AG04450 (cell line): ENCODE measurements at regions not wholly inside any gene's neighbourhood (a gene's known extent, or its start where the extent isn't known, plus 50 kb on each side); places are given as distances from the start of the nearest gene placed in this dataset. TPM values are rescaled to one million over a fixed set of nuclear protein-coding genes. Genes with fewer than 3 reads are reported as not detected.

Source experiments
- CTCF ChIA-PET: fragments of 300-600, 350-600 bp; formaldehyde crosslinking; extraction: SDS; loops from one replicate; lab custom pipeline; 2022; ENCODE audit warnings: antibody characterized with exemption, inconsistent platforms; lab: Charles Lee
- POLR2A ChIA-PET: fragments of 350-600 bp; formaldehyde crosslinking; extraction: SDS; loops from one replicate; lab custom pipeline; 2021; ENCODE audit warnings: antibody characterized with exemption, inconsistent platforms; lab: Yijun Ruan, JAX
- DNase-seq: peaks from one replicate; pipeline ENCODE4 v3.0.0-alpha.2; 2011; ENCODE audit warnings: low read depth, low spot score
- H3K27ac ChIP-seq: one replicate; pipeline ENCODE4 v1.5.1; 2012; ENCODE audit warnings: low read depth, low read length, control low read depth
- H3K27me3 ChIP-seq: one replicate; pipeline ENCODE4 v1.6.0; 2012; ENCODE audit warnings: low read length; ENCODE audit not compliant: control insufficient read depth, insufficient read depth
- H3K4me3 ChIP-seq: 2 replicates; pipeline ENCODE4 v1.5.1; 2011; ENCODE audit warnings: mild to moderate bottlenecking, low read depth, low read length, control low read depth
- H3K9me3 ChIP-seq: 2 replicates; pipeline ENCODE4 v1.5.1; 2012; ENCODE audit warnings: low read length; ENCODE audit not compliant: control insufficient read depth, insufficient read depth
- small RNA-seq: library from RNA; depleted of rRNA; stranded (forward); fragments of <200 nt; gene quantifications from one replicate; pipeline ENCODE3, GENCODE V24; 2012; ENCODE audit warnings: low read depth; ENCODE audit not compliant: insufficient read length
- TF ChIP-seq, protein P1 (sequence below): IDR thresholded peaks from 2 replicates; pipeline ENCODE4 v1.5.1; 2011; ENCODE audit warnings: low read depth, low read length, control low read depth, inconsistent platforms

DNA sequence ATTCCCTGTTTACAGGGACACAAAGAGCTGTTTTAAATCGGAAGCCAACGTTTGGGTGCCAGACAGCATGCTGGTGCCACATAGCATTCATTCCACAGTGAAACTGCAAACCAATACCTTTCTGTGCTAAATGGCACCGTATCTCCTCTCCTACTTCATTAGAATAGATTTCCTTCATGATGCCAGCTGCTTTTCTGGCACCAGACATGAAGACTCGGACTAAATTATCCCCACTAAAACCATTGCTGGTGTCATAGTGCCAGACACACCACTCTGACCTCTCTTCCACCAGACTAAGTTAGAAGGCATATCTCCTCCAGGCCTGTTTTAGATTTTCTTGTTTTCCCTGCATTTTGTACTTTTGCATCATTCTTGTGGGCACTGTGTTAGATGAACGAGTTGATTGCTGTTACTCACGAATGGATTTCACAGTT is 155.1 kb downstream of the ETV1 start:
- no peak for DNase-seq
- no peak overlapping the region for H3K4me3 ChIP-seq
- TF ChIP-seq, protein P1, sequence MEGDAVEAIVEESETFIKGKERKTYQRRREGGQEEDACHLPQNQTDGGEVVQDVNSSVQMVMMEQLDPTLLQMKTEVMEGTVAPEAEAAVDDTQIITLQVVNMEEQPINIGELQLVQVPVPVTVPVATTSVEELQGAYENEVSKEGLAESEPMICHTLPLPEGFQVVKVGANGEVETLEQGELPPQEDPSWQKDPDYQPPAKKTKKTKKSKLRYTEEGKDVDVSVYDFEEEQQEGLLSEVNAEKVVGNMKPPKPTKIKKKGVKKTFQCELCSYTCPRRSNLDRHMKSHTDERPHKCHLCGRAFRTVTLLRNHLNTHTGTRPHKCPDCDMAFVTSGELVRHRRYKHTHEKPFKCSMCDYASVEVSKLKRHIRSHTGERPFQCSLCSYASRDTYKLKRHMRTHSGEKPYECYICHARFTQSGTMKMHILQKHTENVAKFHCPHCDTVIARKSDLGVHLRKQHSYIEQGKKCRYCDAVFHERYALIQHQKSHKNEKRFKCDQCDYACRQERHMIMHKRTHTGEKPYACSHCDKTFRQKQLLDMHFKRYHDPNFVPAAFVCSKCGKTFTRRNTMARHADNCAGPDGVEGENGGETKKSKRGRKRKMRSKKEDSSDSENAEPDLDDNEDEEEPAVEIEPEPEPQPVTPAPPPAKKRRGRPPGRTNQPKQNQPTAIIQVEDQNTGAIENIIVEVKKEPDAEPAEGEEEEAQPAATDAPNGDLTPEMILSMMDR = no peak
- CTCF ChIA-PET = interaction anchor here (1.5 kb wide), 1 partner anchor 91 kb away, joined by 5 read pairs; no protein-coding TSS in a partner anchor
- POLR2A ChIA-PET = no interaction called here
- H3K27ac ChIP-seq = no peak overlapping the region
- no peaks in the 10 kb centered on the region; the same call in 1 of the 2 replicates for H3K9me3 ChIP-seq
- H3K27me3 ChIP-seq = no peaks in the 10 kb centered on the region

DNA sequence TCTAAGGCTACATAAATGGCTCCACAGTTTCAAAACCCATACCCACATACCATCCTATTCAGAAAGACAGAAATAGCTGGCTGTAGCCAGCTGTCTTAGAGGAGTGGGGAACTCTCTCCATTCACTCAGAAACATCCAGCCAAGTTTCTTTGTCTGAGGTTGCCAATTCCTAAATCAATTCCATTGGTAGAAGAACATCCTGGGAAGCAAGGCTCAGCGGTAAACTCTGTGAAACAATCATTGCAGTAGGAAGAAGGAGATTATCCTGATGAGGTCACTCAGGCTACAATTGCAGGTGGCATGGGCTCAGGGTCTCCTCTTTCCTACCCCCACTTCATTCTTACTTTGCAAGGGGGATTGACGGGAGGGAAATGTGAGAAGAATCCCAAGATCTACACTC is 154.0 kb downstream of the ETV1 start:
- TF ChIP-seq, protein P1 = no peak
- no peak for DNase-seq
- POLR2A ChIA-PET = no interaction called here
- no peaks in the 10 kb centered on the region; the same call in 1 of the 2 replicates for H3K9me3 ChIP-seq
- H3K27ac ChIP-seq = no peak overlapping the region
- no peak overlapping the region for H3K4me3 ChIP-seq
- CTCF ChIA-PET = no interaction called here
- no peaks in the 10 kb centered on the region for H3K27me3 ChIP-seq

DNA sequence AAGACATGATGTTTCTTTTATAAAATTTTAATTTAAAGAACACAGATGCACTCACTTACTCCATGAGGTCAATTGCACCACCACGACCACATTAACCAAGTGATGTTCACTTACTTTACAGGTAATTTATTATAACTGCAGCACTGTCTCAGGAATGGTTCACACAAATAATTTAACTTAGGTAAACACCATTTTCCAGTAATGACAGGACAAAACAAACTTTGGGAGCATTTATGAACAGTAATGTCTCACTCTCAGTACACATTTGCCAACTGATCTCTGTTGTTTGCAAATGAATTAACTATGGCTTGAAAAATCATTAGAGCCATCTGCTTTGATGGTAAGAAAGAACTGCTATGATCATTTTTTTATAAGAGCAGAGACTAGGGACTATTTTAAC is 150.4 kb downstream of the ETV1 start:
- no peak for DNase-seq
- ChIA-PET CTCF (no interaction called here), POLR2A (no interaction called here)
- Histone ChIP-seq H3K27me3 (no peaks in the 10 kb centered on the region), H3K9me3 (no peaks in the 10 kb centered on the region), H3K4me3 (no peak overlapping the region), H3K27ac (no peak overlapping the region)
- TF ChIP-seq, protein P1 = no peak

Small RNA genes lying in the stretch of these regions (small RNA-seq; reads per million reads assigned to genes)
- not detected for gene RN7SKP228
